K562 (cell line): ENCODE measurements at regions not wholly inside any gene's neighbourhood (a gene's known extent, or its start where the extent isn't known, plus 50 kb on each side); places are given as distances from the start of the nearest gene placed in this dataset.

ENCODE experiments used
- ATAC-seq: fragments of 200-7000 bp; cut with Tn5 transposase; 3 replicates; pipeline ENCODE4 v1.9.1; 2020; ENCODE audit warnings: moderate library complexity
- BruUV-seq: library from RNA; stranded (reverse); fragments of 400-500 nt; replicated peaks from 2 replicates; lab custom pipeline; 2021; lab: Mats Ljungman, UMichigan
- CTCF ChIA-PET: fragments of 300-600 bp; formaldehyde crosslinking; extraction: SDS; loops from one replicate; lab custom pipeline; 2021; ENCODE audit warnings: low intra/inter-chr PET ratio; lab: Yijun Ruan, JAX
- POLR2A ChIA-PET: fragments of 300-600, 350-650 bp; sonication (Branson Sonifier 250); formaldehyde crosslinking; extraction: SDS; loops from one replicate; lab custom pipeline; 2021; ENCODE audit warnings: antibody characterized with exemption, inconsistent platforms; lab: Yijun Ruan, JAX
- DNase-seq, 4 experiments: peaks; one replicate each; pipeline versions ENCODE4 v3.0.0 to v3.0.0-alpha.2; 2011 to 2018; ENCODE audit warnings: low spot score in 3 of 4, mixed read lengths in 3 of 4; ENCODE audit errors: extremely low read depth in 1 of 4
- FAIRE-seq: peaks from 2 replicates; lab custom pipeline; 2011; peaks lifted over from hg19 to GRCh38; lab: Jason Lieb, UNC
- H2AFZ ChIP-seq: 2 replicates; pipeline ENCODE4 v1.6.0; 2011; ENCODE audit warnings: low read depth, low read length, control low read depth, inconsistent platforms
- H3K27ac ChIP-seq: fragments of 200-600 bp; 3 replicates; pipeline ENCODE4 v1.8.0; 2011; ENCODE audit warnings: low read depth, mild to moderate bottlenecking, control low read depth, inconsistent platforms, low read length, moderate library complexity, mixed read lengths; ENCODE audit errors: extremely low read depth
- H3K27me3 ChIP-seq, 2 experiments: fragments of 300-600 bp in 1 of 2; 2 replicates in 1 of 2; 3 replicates in 1 of 2; pipeline versions ENCODE4 v1.6.0 to v1.8.0; 2011; ENCODE audit warnings: inconsistent platforms in 2 of 2, low read length in 2 of 2, mild to moderate bottlenecking in 1 of 2, mixed read lengths in 1 of 2, moderate library complexity in 1 of 2; ENCODE audit not compliant: control insufficient read depth in 2 of 2, insufficient read depth in 2 of 2
- H3K36me3 ChIP-seq: fragments of 300-600 bp; 3 replicates; pipeline ENCODE4 v1.8.0; 2011; ENCODE audit warnings: mild to moderate bottlenecking, low read length, inconsistent platforms; ENCODE audit not compliant: control insufficient read depth, insufficient read depth
- H3K4me1 ChIP-seq, 2 experiments: fragments of 200-600 bp in 1 of 2; replicated peaks in 1 of 2; 2 replicates in 1 of 2; 3 replicates in 1 of 2; pipeline versions ENCODE4 v1.5.1 to v1.8.0; 2011; ENCODE audit warnings: inconsistent platforms in 2 of 2, low read length in 2 of 2, mild to moderate bottlenecking in 1 of 2, mixed read lengths in 1 of 2, moderate library complexity in 1 of 2; ENCODE audit not compliant: control insufficient read depth in 2 of 2, insufficient read depth in 2 of 2
- H3K4me2 ChIP-seq: 2 replicates; pipeline ENCODE4 v1.6.1; 2011; ENCODE audit warnings: low read length, control low read depth, inconsistent platforms, mixed read lengths; ENCODE audit not compliant: insufficient read depth
- H3K4me3 ChIP-seq: fragments of 200-600 bp; sonication (generic), shearing (Covaris generic); 2 replicates; pipeline ENCODE4 v1.5.1; 2016; ENCODE audit warnings: control low read depth, inconsistent platforms
- H3K79me2 ChIP-seq: fragments of 200-600 bp; 3 replicates; pipeline ENCODE4 v1.8.0; 2011; ENCODE audit warnings: low read length, inconsistent platforms; ENCODE audit not compliant: control insufficient read depth, insufficient read depth
- H3K9ac ChIP-seq, 2 experiments: 2 replicates each; pipeline versions ENCODE4 v1.6.0 to v1.6.1; 2011; ENCODE audit warnings: low read depth in 2 of 2, low read length in 2 of 2, control low read depth in 1 of 2, inconsistent platforms in 1 of 2, mild to moderate bottlenecking in 1 of 2, mixed read lengths in 1 of 2; ENCODE audit not compliant: insufficient read depth in 1 of 2
- H3K9me1 ChIP-seq: one replicate; pipeline ENCODE4 v1.6.0; 2011; ENCODE audit warnings: inconsistent platforms, mild to moderate bottlenecking, low read length, moderate library complexity; ENCODE audit not compliant: control insufficient read depth, insufficient read depth
- H3K9me3 ChIP-seq: replicated peaks from 2 replicates; pipeline ENCODE4 v1.5.1; 2011; ENCODE audit warnings: low read depth, low read length, inconsistent platforms; ENCODE audit not compliant: control insufficient read depth, insufficient read depth
- H4K20me1 ChIP-seq: replicated peaks from 2 replicates; pipeline ENCODE4 v1.6.1; 2011; ENCODE audit warnings: low read length, inconsistent platforms, mixed read lengths; ENCODE audit not compliant: control insufficient read depth, insufficient read depth
- ADNP ChIP-seq: fragments of 200-800 bp; sonication (Bioruptor generic); IDR thresholded peaks from 2 replicates; pipeline ENCODE4 v1.6.1; 2016; ENCODE audit warnings: missing genetic modification characterization, missing compliant biosample characterization
- CREBBP ChIP-seq: IDR thresholded peaks from one replicate; pipeline ENCODE4 v1.6.1; 2012; ENCODE audit warnings: low read depth, mild to moderate bottlenecking, control low read depth, inconsistent platforms, low read length
- FOXJ3 ChIP-seq: sonication (generic); formaldehyde crosslinking; IDR thresholded peaks from 2 replicates; pipeline ENCODE4 v1.4.0; 2020; ENCODE audit warnings: mild to moderate bottlenecking, missing genetic modification reagents
- NCOA2 ChIP-seq, 2 experiments: fragments of 450-650 bp; IDR thresholded peaks; 2 replicates each; pipeline ENCODE4 v1.6.1; 2018; ENCODE audit warnings: mild to moderate bottlenecking in 2 of 2, moderate library complexity in 1 of 2; ENCODE audit not compliant: partially characterized antibody in 2 of 2
- NFATC3 ChIP-seq: fragments of 450-650 bp; IDR thresholded peaks from 2 replicates; pipeline ENCODE4 v1.6.1; 2017; ENCODE audit warnings: mild to moderate bottlenecking
- NR0B1 ChIP-seq: fragments of 450-650 bp; IDR thresholded peaks from one replicate; pipeline ENCODE4 v1.6.1; 2018; ENCODE audit warnings: mild to moderate bottlenecking, moderate library complexity; ENCODE audit not compliant: partially characterized antibody
- SIN3B ChIP-seq: fragments of 450-650 bp; IDR thresholded peaks from 2 replicates; pipeline ENCODE4 v1.6.1; 2017; ENCODE audit warnings: low read depth, mild to moderate bottlenecking, moderate library complexity
- SMARCA4 ChIP-seq: fragments of 450-650 bp; IDR thresholded peaks from 2 replicates; pipeline ENCODE4 v1.6.1; 2016
- SP2 ChIP-seq: IDR thresholded peaks from 2 replicates; pipeline ENCODE4 v1.6.1; 2011; ENCODE audit warnings: mild to moderate bottlenecking, low read depth, low read length, moderate library complexity; ENCODE audit not compliant: poor library complexity, severe bottlenecking; ENCODE audit errors: extremely low read depth
- ZNF121 ChIP-seq: sonication (generic); formaldehyde crosslinking; conservative IDR thresholded peaks from 2 replicates; pipeline ENCODE4 v1.8.0; 2022; ENCODE audit warnings: missing genetic modification reagents
- ZNF551 ChIP-seq: fragments of 250-450 bp; sonication (Bioruptor Pico); IDR thresholded peaks from 2 replicates; pipeline ENCODE4 v1.5.0; 2021; ENCODE audit warnings: mild to moderate bottlenecking, moderate library complexity
- WGBS: fragments of 100-300 bp; shearing (Covaris generic); methylation state at CpG from one replicate; pipeline ENCODE4 v1.1.6; 2016; ENCODE audit warnings: low coverage, mixed read lengths; ENCODE audit not compliant: insufficient coverage; ENCODE audit errors: missing lambda C conversion rate; 5-methylcytosine and 5-hydroxymethylcytosine counted together
- in situ Hi-C: fragments of 300-500 bp; cut with MboI; formaldehyde crosslinking; loops from 4 replicates; pipeline ENCODE4 v1.15.0; 2018; ENCODE audit warnings: inconsistent platforms, mixed read lengths
- intact Hi-C: fragments of 100-400 bp; cut with micrococcal nuclease; formaldehyde crosslinking; loops from 2 replicates; pipeline ENCODE4 v1.14.2; 2022

- Histone ChIP-seq H3K36me3 (no peaks in the 10 kb centered on the region), H3K9ac (no peak overlapping the region), H3K4me1 (no peaks in the 10 kb centered on the region), H4K20me1 (no peaks in the 10 kb centered on the region), H3K4me2 (no peak overlapping the region), H2AFZ (no peak overlapping the region), H3K27ac (no peak overlapping the region), H3K27me3 (no peaks in the 10 kb centered on the region), H3K9me3 (no peaks in the 10 kb centered on the region), H3K9me1 (no peaks in the 10 kb centered on the region), H3K4me3 (no peak overlapping the region), H3K79me2 (no peaks in the 10 kb centered on the region)
- intact Hi-C loops (no loop called here), in situ Hi-C loops (no loop called here)
- no peak for FAIRE-seq
- ATAC-seq = no peak
- DNase-seq = no peak
- WGBS = 0% methylated on average over 1 of the region's 1 CpG
- POLR2A ChIA-PET = no interaction called here
- CTCF ChIA-PET = no interaction called here
- TF ChIP-seq NFATC3 (no peak), ADNP (tag) (no peak), SP2 (no peak), NCOA2 (IDR thresholded peaks at IDR 0.05; ENCODE audit: partially characterized antibody in 2 of 2) (no peak), CREBBP (no peak), SMARCA4 (no peak), ZNF551 (no peak), SIN3B (no peak), NR0B1 (no peak), ZNF121 (no peak), FOXJ3 (CRISPR knock-in tag) (no peak)
- TF ChIP-seq, all 486 proteins: peak for 0
- BruUV-seq = no TSS peak
Measured at GRCh38 chr3:68067314-68067713, 412.9 kb upstream of the SUCLG2 start.
